IMR-90 (cell line): ENCODE measurements at regions not wholly inside any gene's neighbourhood (a gene's known extent, or its start where the extent isn't known, plus 50 kb on each side); places are given as distances from the start of the nearest gene placed in this dataset.

Experiments used
- ATAC-seq: fragments of 200-7000 bp; cut with Tn5 transposase; 2 replicates; pipeline ENCODE4 v1.9.1; 2020; ENCODE audit warnings: low read depth, mild to moderate bottlenecking, moderate library complexity
- BruUV-seq: library from RNA; stranded (reverse); fragments of 400-500 nt; replicated peaks from 2 replicates; lab custom pipeline; 2021; lab: Mats Ljungman, UMichigan
- CTCF ChIA-PET: fragments of 300-600 bp; formaldehyde crosslinking; extraction: SDS; loops from one replicate; lab custom pipeline; 2021; ENCODE audit warnings: antibody characterized with exemption; lab: Yijun Ruan, JAX
- POLR2A ChIA-PET: fragments of 300-600 bp; sonication (Branson Sonifier 250); formaldehyde crosslinking; loops from one replicate; lab custom pipeline; 2022; ENCODE audit warnings: antibody characterized with exemption; ENCODE audit not compliant: unreplicated experiment; lab: Charles Lee
- DNase-seq: peaks from one replicate; pipeline ENCODE4 v3.0.0; 2013
- H2AFZ ChIP-seq: replicated peaks from 2 replicates; pipeline ENCODE3; 2013; ENCODE audit warnings: low read length, mild to moderate bottlenecking; ENCODE audit not compliant: poor library complexity
- H2AK5ac ChIP-seq: 2 replicates; pipeline ENCODE4 v1.6.1; 2013; ENCODE audit warnings: low read depth, low read length, inconsistent platforms
- H2AK9ac ChIP-seq: replicated peaks from 2 replicates; pipeline ENCODE3; 2013; ENCODE audit warnings: mild to moderate bottlenecking, low read depth, low read length, moderate library complexity; ENCODE audit not compliant: poor library complexity
- H2BK120ac ChIP-seq: 2 replicates; pipeline ENCODE4 v1.6.1; 2013; ENCODE audit warnings: low read depth, low read length, inconsistent platforms
- H2BK15ac ChIP-seq: 3 replicates; pipeline ENCODE4 v1.6.1; 2013; ENCODE audit warnings: low read depth, low read length, inconsistent platforms
- H2BK20ac ChIP-seq: 2 replicates; pipeline ENCODE4 v1.6.1; 2013; ENCODE audit warnings: low read depth, mild to moderate bottlenecking, inconsistent platforms, low read length, moderate library complexity
- H2BK5ac ChIP-seq: 2 replicates; pipeline ENCODE4 v1.6.1; 2013; ENCODE audit warnings: mild to moderate bottlenecking, low read depth, low read length, inconsistent platforms; ENCODE audit not compliant: poor library complexity, severe bottlenecking
- H3K14ac ChIP-seq: replicated peaks from 2 replicates; pipeline ENCODE4 v1.6.1; 2013; ENCODE audit warnings: low read depth, low read length, inconsistent platforms
- H3K18ac ChIP-seq: 2 replicates; pipeline ENCODE4 v1.6.1; 2013; ENCODE audit warnings: low read depth, low read length, control low read depth
- H3K23ac ChIP-seq: 2 replicates; pipeline ENCODE4 v1.6.1; 2013; ENCODE audit warnings: low read depth, low read length, inconsistent platforms
- H3K27ac ChIP-seq: 2 replicates; pipeline ENCODE4 v1.5.1; 2013; ENCODE audit warnings: mild to moderate bottlenecking, control low read depth, low read length; ENCODE audit not compliant: insufficient read depth
- H3K27me3 ChIP-seq: 2 replicates; pipeline ENCODE4 v1.6.1; 2013; ENCODE audit warnings: low read length; ENCODE audit not compliant: control insufficient read depth, insufficient read depth
- H3K36me3 ChIP-seq: 2 replicates; pipeline ENCODE4 v1.6.1; 2013; ENCODE audit warnings: low read length, mixed read lengths; ENCODE audit not compliant: control insufficient read depth, insufficient read depth
- H3K4ac ChIP-seq: 2 replicates; pipeline ENCODE4 v1.6.1; 2013; ENCODE audit warnings: low read depth, low read length, inconsistent platforms
- H3K4me1 ChIP-seq: 2 replicates; pipeline ENCODE4 v1.6.1; 2013; ENCODE audit warnings: low read length, mixed read lengths; ENCODE audit not compliant: control insufficient read depth, insufficient read depth
- H3K4me2 ChIP-seq: 2 replicates; pipeline ENCODE4 v1.6.1; 2013; ENCODE audit warnings: low read depth, mild to moderate bottlenecking, control low read depth, low read length, moderate library complexity
- H3K4me3 ChIP-seq: 2 replicates; pipeline ENCODE4 v1.5.1; 2013; ENCODE audit warnings: low read depth, mild to moderate bottlenecking, control low read depth, low read length, moderate library complexity; ENCODE audit not compliant: insufficient read depth
- H3K56ac ChIP-seq: 2 replicates; pipeline ENCODE4 v1.6.1; 2013; ENCODE audit warnings: low read length, inconsistent platforms; ENCODE audit not compliant: insufficient read depth; ENCODE audit errors: extremely low read depth
- H3K79me1 ChIP-seq, 2 experiments: 2 replicates each; pipeline ENCODE4 v1.6.1; 2013; ENCODE audit warnings: low read length in 2 of 2, inconsistent platforms in 1 of 2, low read depth in 1 of 2
- H3K9ac ChIP-seq: 2 replicates; pipeline ENCODE4 v1.6.1; 2013; ENCODE audit warnings: low read depth, low read length, control low read depth
- H3K9me1 ChIP-seq: 2 replicates; pipeline ENCODE4 v1.6.1; 2013; ENCODE audit warnings: low read length, inconsistent platforms; ENCODE audit not compliant: insufficient read depth
- H3K9me3 ChIP-seq: 2 replicates; pipeline ENCODE4 v1.6.1; 2013; ENCODE audit warnings: low read length; ENCODE audit not compliant: control insufficient read depth, insufficient read depth
- H4K20me1 ChIP-seq: 2 replicates; pipeline ENCODE4 v1.6.1; 2013; ENCODE audit warnings: low read length, inconsistent platforms; ENCODE audit not compliant: insufficient read depth
- H4K5ac ChIP-seq: 2 replicates; pipeline ENCODE4 v1.6.1; 2013; ENCODE audit warnings: mild to moderate bottlenecking, low read depth, low read length, control low read depth
- H4K8ac ChIP-seq, 2 experiments: 2 replicates each; pipeline ENCODE4 v1.6.1; 2013; ENCODE audit warnings: low read depth in 2 of 2, low read length in 2 of 2, control low read depth in 1 of 2, inconsistent platforms in 1 of 2
- H4K91ac ChIP-seq: 2 replicates; pipeline ENCODE4 v1.6.1; 2013; ENCODE audit warnings: low read depth, low read length, inconsistent platforms; ENCODE audit not compliant: insufficient read depth
- BHLHE40 ChIP-seq: fragments of 150-350 bp; IDR thresholded peaks from 2 replicates; pipeline ENCODE4 v1.6.1; 2016; ENCODE audit warnings: mild to moderate bottlenecking, low read depth, low read length
- MAFK ChIP-seq: IDR thresholded peaks from 2 replicates; pipeline ENCODE4 v1.6.1; 2012; ENCODE audit warnings: low read depth, low read length, improper control_type of control experiment
- dilution Hi-C: fragments of 300-500 bp; cut with HindIII; formaldehyde crosslinking; loops from one replicate; pipeline ENCODE4 v1.14.3; 2018; ENCODE audit warnings: low sequenced_read_pairs; ENCODE audit not compliant: unreplicated experiment
- in situ Hi-C: fragments of 300-500 bp; cut with MboI; formaldehyde crosslinking; loops from 3 replicates; pipeline ENCODE4 v1.14.3; 2019; ENCODE audit warnings: low sequenced_read_pairs, inconsistent platforms, mixed read lengths
- intact Hi-C: fragments of 100-400 bp; cut with micrococcal nuclease; formaldehyde crosslinking; loops from 2 replicates; pipeline ENCODE4 v1.10.0; 2022

DNA sequence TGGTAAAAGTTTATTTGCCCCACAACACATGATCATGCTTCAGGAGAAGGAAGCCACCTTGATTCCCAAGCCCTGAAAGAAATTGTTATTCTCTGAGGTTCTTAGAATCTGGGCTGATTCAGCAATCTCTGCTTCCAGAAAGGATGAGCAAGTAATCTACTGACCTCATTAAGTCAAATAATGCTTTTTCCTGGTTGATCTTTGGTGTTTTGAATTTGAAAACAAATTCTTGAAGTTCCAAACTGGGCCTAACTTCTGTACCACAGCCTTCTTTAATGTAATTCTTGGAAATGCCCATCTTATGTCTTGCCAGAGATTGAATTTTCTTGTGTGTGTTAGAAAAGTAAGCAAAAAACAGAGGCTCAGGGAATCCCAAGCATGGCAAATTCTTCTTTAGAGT lies 319.2 kb upstream of the DDHD1 start:
- H4K20me1 ChIP-seq = no peaks in the 10 kb centered on the region
- CTCF ChIA-PET = interaction anchor here (1.1 kb wide), 1 partner anchor 11 kb away, joined by 6 read pairs; no protein-coding TSS in a partner anchor
- peak overlapping the region; percentile 25 for H2BK5ac ChIP-seq
- no peak for TF ChIP-seq BHLHE40
- TF ChIP-seq MAFK = peak; percentile 33; the same call in 1 of the 2 replicates
- in situ Hi-C loops = no loop called here
- peak overlapping the region; percentile 43; the same call in 1 of the 2 replicates for H3K27ac ChIP-seq
- H4K91ac ChIP-seq = no peak overlapping the region
- no peak overlapping the region for H2AK9ac ChIP-seq
- H2AFZ ChIP-seq = no peak overlapping the region
- no peak overlapping the region for H2BK20ac ChIP-seq
- BruUV-seq = no TSS peak
- peak overlapping the region; percentile 77 for H4K5ac ChIP-seq
- H3K79me1 ChIP-seq = no peaks in the 10 kb centered on the region
- H4K8ac ChIP-seq = no peak overlapping the region; a peak in 1 of 4 replicates
- H3K56ac ChIP-seq = no peak overlapping the region
- POLR2A ChIA-PET = no interaction called here
- dilution Hi-C loops = no loop called here
- H3K14ac ChIP-seq = no peak overlapping the region
- no peaks in the 10 kb centered on the region for H3K9me1 ChIP-seq
- intact Hi-C loops = no loop called here
- H3K9ac ChIP-seq = no peak overlapping the region
- peaks cover 8% of the 10 kb centered on the region for H3K4me1 ChIP-seq
- no peak overlapping the region for H3K4ac ChIP-seq
- H3K4me3 ChIP-seq = no peak overlapping the region
- H3K27me3 ChIP-seq = no peaks in the 10 kb centered on the region
- no peak overlapping the region for H2AK5ac ChIP-seq
- no peak overlapping the region for H2BK15ac ChIP-seq
- H3K9me3 ChIP-seq = no peaks in the 10 kb centered on the region
- peak; percentile 43 for ATAC-seq
- no peaks in the 10 kb centered on the region for H3K36me3 ChIP-seq
- H2BK120ac ChIP-seq = 0 out of 2 replicates have a peak overlapping the region, but pooled peaks have one; percentile 1
- H3K4me2 ChIP-seq = no peak overlapping the region
- H3K23ac ChIP-seq = no peak overlapping the region
- DNase-seq = peak; percentile 34
- H3K18ac ChIP-seq = peak overlapping the region; percentile 75
